Uterus (tissue), 3 donors: ENCODE measurements at regions not wholly inside any gene's neighbourhood (a gene's known extent, or its start where the extent isn't known, plus 50 kb on each side); places are given as distances from the start of the nearest gene placed in this dataset.

ENCODE experiments used
- DNase-seq, 2 donors: peaks; one replicate each; pipeline ENCODE4 v3.0.0-alpha.2; 2019 to 2020
- H3K27ac ChIP-seq, 2 donors: fragments of 200-600 bp; sonication (generic); 1 replicate in 1 of 2; 2 replicates in 1 of 2; pipeline ENCODE4 v1.5.1; 2016 to 2018
- H3K27me3 ChIP-seq, 2 donors: fragments of 200-600 bp; sonication (generic); one replicate each; pipeline ENCODE4 v1.5.1; 2018 to 2019; ENCODE audit warnings: control low read depth in 1 of 2
- H3K36me3 ChIP-seq, 2 donors: fragments of 200-600 bp; sonication (generic); one replicate each; pipeline ENCODE4 v1.5.1; 2019; ENCODE audit warnings: control low read depth in 1 of 2
- H3K4me1 ChIP-seq, 2 donors: fragments of 200-600 bp; sonication (generic); one replicate each; pipeline ENCODE4 v1.5.1; 2018 to 2019; ENCODE audit warnings: control low read depth in 1 of 2
- H3K4me3 ChIP-seq, 2 donors: fragments of 200-600 bp; sonication (generic); 1 replicate in 1 of 2; 2 replicates in 1 of 2; pipeline ENCODE4 v1.5.1; 2018 to 2019; ENCODE audit warnings: mild to moderate bottlenecking in 1 of 2
- H3K9me3 ChIP-seq, 2 donors: fragments of 200-600 bp; sonication (generic); one replicate each; pipeline ENCODE4 v1.5.1; 2019; ENCODE audit warnings: control low read depth in 1 of 2
- POLR2A ChIP-seq, 2 donors: fragments of 450-650 bp; IDR thresholded peaks; one replicate each; pipeline ENCODE4 v1.6.1; 2016; ENCODE audit warnings: antibody characterized with exemption in 2 of 2, mild to moderate bottlenecking in 1 of 2, moderate library complexity in 1 of 2
- intact Hi-C: fragments of 100-400 bp; cut with DNase I; formaldehyde crosslinking; loops from one replicate; pipeline ENCODE4 v1.15.1; 2023; ENCODE audit warnings: low total_unique reads
- TF ChIP-seq, protein P1 (sequence below), 4 experiments: fragments of 200-600 bp in 2 of 4; fragments of 450-650 bp in 2 of 4; sonication (generic) in 2 of 4; IDR thresholded peaks; one replicate each; pipeline ENCODE4 v1.5.1; 2016 to 2019; ENCODE audit warnings: antibody characterized with exemption in 4 of 4, mild to moderate bottlenecking in 2 of 4, moderate library complexity in 1 of 4
- donor health status: DM: yes; HTN: yes; CAD: no.

DNA sequence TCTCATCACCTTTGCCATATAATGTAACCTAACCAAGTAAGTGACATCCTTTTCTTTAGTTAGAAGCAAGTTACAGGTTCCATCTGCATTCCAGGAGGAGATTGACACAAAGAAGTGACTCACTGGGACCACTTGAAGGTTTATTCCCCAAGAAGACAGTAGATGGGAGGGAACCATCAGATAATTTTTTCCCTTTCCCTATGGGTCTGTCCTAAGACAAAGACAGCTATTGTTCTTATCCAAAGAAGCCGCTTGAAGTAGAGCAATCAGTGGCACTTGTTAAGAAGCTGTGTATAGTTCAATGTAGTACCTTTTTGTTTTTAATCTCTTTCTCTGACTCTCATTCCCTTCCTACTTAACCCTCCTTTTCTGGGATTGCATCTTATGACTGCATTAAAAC, 139.9 kb upstream of the B3GALT2 start:
- DNase-seq: no peak
- H3K4me1 ChIP-seq: no peaks in the 10 kb centered on the region
- H3K27ac ChIP-seq: no peak overlapping the region
- TF ChIP-seq, protein P1, sequence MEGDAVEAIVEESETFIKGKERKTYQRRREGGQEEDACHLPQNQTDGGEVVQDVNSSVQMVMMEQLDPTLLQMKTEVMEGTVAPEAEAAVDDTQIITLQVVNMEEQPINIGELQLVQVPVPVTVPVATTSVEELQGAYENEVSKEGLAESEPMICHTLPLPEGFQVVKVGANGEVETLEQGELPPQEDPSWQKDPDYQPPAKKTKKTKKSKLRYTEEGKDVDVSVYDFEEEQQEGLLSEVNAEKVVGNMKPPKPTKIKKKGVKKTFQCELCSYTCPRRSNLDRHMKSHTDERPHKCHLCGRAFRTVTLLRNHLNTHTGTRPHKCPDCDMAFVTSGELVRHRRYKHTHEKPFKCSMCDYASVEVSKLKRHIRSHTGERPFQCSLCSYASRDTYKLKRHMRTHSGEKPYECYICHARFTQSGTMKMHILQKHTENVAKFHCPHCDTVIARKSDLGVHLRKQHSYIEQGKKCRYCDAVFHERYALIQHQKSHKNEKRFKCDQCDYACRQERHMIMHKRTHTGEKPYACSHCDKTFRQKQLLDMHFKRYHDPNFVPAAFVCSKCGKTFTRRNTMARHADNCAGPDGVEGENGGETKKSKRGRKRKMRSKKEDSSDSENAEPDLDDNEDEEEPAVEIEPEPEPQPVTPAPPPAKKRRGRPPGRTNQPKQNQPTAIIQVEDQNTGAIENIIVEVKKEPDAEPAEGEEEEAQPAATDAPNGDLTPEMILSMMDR (IDR thresholded peaks at IDR 0.05): no peak
- no peak for TF ChIP-seq POLR2A (IDR thresholded peaks at IDR 0.05)
- H3K9me3 ChIP-seq: no peaks in the 10 kb centered on the region
- H3K27me3 ChIP-seq: no peaks in the 10 kb centered on the region
- intact Hi-C loops: no loop called here
- H3K4me3 ChIP-seq: no peak overlapping the region
- H3K36me3 ChIP-seq: no peaks in the 10 kb centered on the region

DNA sequence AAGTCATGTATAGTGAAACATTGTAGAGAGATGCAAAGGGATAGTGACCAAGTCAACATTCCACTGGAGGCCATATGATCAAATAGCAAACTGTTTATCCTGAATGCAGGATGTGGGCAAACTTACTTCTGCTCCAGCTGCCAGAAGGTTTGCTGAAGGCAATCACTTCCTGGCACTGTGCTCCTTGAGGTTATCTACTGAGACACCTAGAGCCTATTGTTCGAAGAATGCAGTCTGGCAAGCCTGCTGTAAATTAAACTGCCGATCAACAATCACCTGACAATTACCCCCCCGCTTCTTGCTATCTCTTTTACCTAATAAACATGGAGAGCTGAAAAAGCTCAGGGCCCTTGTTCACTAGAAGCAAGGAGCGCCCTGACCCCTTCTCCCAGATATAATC, 139.4 kb upstream of the B3GALT2 start:
- H3K27me3 ChIP-seq: no peaks in the 10 kb centered on the region
- TF ChIP-seq, protein P1 (IDR thresholded peaks at IDR 0.05): no peak
- TF ChIP-seq POLR2A (IDR thresholded peaks at IDR 0.05): no peak
- no peak for DNase-seq
- no peaks in the 10 kb centered on the region for H3K4me1 ChIP-seq
- H3K27ac ChIP-seq: no peak overlapping the region
- intact Hi-C loops: no loop called here
- no peak overlapping the region for H3K4me3 ChIP-seq
- H3K9me3 ChIP-seq: no peaks in the 10 kb centered on the region
- no peaks in the 10 kb centered on the region for H3K36me3 ChIP-seq

- Histone ChIP-seq H3K27me3 (no peaks in the 10 kb centered on the region), H3K36me3 (no peaks in the 10 kb centered on the region), H3K4me3 (no peak overlapping the region), H3K9me3 (no peaks in the 10 kb centered on the region), H3K27ac (no peak overlapping the region), H3K4me1 (no peaks in the 10 kb centered on the region)
- TF ChIP-seq, protein P1 (IDR thresholded peaks at IDR 0.05): no peak
- TF ChIP-seq POLR2A (IDR thresholded peaks at IDR 0.05): no peak
- DNase-seq: no peak
- intact Hi-C loops: no loop called here
These were observed 138.6 kb upstream of the B3GALT2 start for GRCh38 chr1:193325042-193325441.

DNA sequence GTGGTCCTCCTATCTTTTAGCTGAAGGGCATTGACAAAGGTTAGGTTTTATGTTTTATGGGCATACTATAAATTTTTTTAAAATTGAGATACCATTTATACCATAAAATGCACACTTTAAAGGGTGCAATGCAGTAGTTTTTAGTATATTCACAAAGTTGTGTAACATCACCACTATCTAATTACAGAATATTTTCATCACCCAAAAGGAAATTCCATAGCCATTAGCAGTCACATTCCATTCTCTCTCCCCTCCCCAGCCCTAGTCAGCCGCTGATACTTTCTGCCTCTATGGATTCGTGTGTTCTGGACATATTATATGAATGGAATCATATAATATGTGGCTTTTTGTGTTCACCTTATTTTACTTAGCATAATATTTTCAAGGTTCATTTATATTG, 135.8 kb upstream of the B3GALT2 start:
- H3K27ac ChIP-seq: no peak overlapping the region
- H3K36me3 ChIP-seq: no peaks in the 10 kb centered on the region
- DNase-seq: no peak
- no peak overlapping the region for H3K4me3 ChIP-seq
- H3K4me1 ChIP-seq: no peaks in the 10 kb centered on the region
- no peaks in the 10 kb centered on the region for H3K27me3 ChIP-seq
- intact Hi-C loops: no loop called here
- no peaks in the 10 kb centered on the region for H3K9me3 ChIP-seq
- TF ChIP-seq POLR2A (IDR thresholded peaks at IDR 0.05): no peak
- TF ChIP-seq, protein P1 (IDR thresholded peaks at IDR 0.05): no peak

DNA sequence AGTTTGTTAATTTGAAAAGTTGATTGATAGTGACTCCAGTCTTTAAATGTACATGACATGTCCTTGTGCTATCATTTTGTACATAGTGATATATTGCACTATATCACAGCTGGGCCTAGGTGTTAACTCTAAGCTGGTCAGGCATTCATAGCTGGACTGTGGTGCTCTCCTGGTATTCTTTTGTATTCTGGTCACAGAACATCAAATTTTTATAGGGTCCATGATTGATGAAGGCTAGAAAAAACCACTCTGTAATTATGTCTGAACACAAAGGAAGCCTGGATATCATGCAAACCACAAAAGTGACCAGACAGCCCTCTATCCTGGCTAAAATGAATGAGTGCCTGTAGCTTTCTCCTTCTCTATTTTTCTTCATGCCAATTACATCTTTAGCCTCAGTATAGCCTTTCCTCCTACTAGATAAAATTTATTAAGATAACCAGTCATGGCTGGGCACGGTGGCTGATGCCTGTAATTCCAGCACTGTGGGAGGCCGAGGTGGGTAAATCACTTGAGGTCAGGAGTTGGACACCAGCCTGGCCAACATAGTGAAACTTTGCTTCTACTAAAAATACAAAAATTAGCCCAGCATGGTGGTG, 134.9 kb upstream of the B3GALT2 start:
- no peak for DNase-seq
- Histone ChIP-seq H3K36me3 (no peaks in the 10 kb centered on the region), H3K4me3 (no peak overlapping the region), H3K4me1 (no peaks in the 10 kb centered on the region), H3K9me3 (no peaks in the 10 kb centered on the region), H3K27me3 (no peaks in the 10 kb centered on the region), H3K27ac (no peak overlapping the region)
- TF ChIP-seq, protein P1 (IDR thresholded peaks at IDR 0.05): no peak
- TF ChIP-seq POLR2A (IDR thresholded peaks at IDR 0.05): no peak
- intact Hi-C loops: no loop called here
